Lower lobe of right lung (tissue), 2 donors: ENCODE measurements at regions not wholly inside any gene's neighbourhood (a gene's known extent, or its start where the extent isn't known, plus 50 kb on each side); places are given as distances from the start of the nearest gene placed in this dataset.

ENCODE experiments used
- ATAC-seq, 2 donors: fragments of 200-7000 bp; cut with Tn5 transposase; one replicate each; pipeline ENCODE4 v1.9.1; 2020 to 2022; ENCODE audit warnings: mild to moderate bottlenecking in 2 of 2, moderate library complexity in 2 of 2
- DNase-seq: peaks from one replicate; pipeline ENCODE4 v3.0.0-alpha.2; 2020
- H3K27ac ChIP-seq: fragments of 200-600 bp; one replicate; pipeline ENCODE4 v1.8.0; 2022
- H3K27me3 ChIP-seq: fragments of 200-600 bp; one replicate; pipeline ENCODE4 v1.8.0; 2022; ENCODE audit warnings: low read depth
- H3K36me3 ChIP-seq: fragments of 200-600 bp; one replicate; pipeline ENCODE4 v1.8.0; 2022; ENCODE audit warnings: mild to moderate bottlenecking
- H3K4me1 ChIP-seq: fragments of 200-600 bp; one replicate; pipeline ENCODE4 v1.8.0; 2022
- H3K4me3 ChIP-seq: fragments of 200-600 bp; one replicate; pipeline ENCODE4 v1.8.0; 2022; ENCODE audit warnings: mild to moderate bottlenecking
- H3K9me3 ChIP-seq: fragments of 200-600 bp; one replicate; pipeline ENCODE4 v1.8.0; 2022
- intact Hi-C: fragments of 100-400 bp; cut with DNase I; formaldehyde crosslinking; loops from one replicate; pipeline ENCODE4 v1.11.0; 2022
- TF ChIP-seq, protein P1 (sequence below): fragments of 200-600 bp; IDR thresholded peaks from one replicate; pipeline ENCODE4 v1.8.0; 2022; ENCODE audit warnings: antibody characterized with exemption, mild to moderate bottlenecking
- donor health status: DM: no; HTN: yes; CAD: no; lungs with severe emphysema.

GRCh38 chr5:168238463-168238862, 53.0 kb upstream of the WWC1 start:
- Histone ChIP-seq H3K4me3 (no peak overlapping the region), H3K4me1 (no peaks in the 10 kb centered on the region), H3K9me3 (no peaks in the 10 kb centered on the region), H3K36me3 (no peaks in the 10 kb centered on the region), H3K27me3 (no peaks in the 10 kb centered on the region), H3K27ac (no peak overlapping the region)
- intact Hi-C loops: no loop called here
- no peak for DNase-seq
- TF ChIP-seq, protein P1, sequence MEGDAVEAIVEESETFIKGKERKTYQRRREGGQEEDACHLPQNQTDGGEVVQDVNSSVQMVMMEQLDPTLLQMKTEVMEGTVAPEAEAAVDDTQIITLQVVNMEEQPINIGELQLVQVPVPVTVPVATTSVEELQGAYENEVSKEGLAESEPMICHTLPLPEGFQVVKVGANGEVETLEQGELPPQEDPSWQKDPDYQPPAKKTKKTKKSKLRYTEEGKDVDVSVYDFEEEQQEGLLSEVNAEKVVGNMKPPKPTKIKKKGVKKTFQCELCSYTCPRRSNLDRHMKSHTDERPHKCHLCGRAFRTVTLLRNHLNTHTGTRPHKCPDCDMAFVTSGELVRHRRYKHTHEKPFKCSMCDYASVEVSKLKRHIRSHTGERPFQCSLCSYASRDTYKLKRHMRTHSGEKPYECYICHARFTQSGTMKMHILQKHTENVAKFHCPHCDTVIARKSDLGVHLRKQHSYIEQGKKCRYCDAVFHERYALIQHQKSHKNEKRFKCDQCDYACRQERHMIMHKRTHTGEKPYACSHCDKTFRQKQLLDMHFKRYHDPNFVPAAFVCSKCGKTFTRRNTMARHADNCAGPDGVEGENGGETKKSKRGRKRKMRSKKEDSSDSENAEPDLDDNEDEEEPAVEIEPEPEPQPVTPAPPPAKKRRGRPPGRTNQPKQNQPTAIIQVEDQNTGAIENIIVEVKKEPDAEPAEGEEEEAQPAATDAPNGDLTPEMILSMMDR: no peak
- no peak for ATAC-seq

DNA sequence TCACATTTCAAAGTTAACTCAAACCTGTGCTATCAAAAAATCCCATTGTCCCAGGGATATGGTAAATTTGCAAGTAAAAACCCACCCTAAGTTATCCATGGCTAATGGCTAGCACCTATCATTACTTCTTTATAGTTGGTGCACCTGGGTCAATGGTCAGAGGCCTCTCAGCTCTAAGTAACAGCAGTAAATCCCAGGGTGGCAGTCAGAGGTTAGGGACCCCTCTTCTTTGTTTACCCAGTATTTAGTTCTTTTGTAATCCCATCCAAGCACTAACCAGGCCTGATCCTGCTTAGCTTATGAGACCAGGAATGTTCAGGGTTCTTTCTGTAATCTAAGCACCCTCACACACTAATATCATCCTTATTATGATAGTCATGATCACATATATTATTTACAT, 52.1 kb upstream of the WWC1 start:
- DNase-seq (no peak), ATAC-seq (no peak)
- intact Hi-C loops: no loop called here
- no peak overlapping the region for H3K27ac ChIP-seq
- H3K4me1 ChIP-seq: no peaks in the 10 kb centered on the region
- H3K27me3 ChIP-seq: no peaks in the 10 kb centered on the region
- H3K9me3 ChIP-seq: no peaks in the 10 kb centered on the region
- TF ChIP-seq, protein P1: no peak
- H3K4me3 ChIP-seq: no peak overlapping the region
- H3K36me3 ChIP-seq: no peaks in the 10 kb centered on the region
